ENCODE measurements at regions not wholly inside any gene's neighbourhood (a gene's known extent, or its start where the extent isn't known, plus 50 kb on each side); places are given as distances from the start of the nearest gene placed in this dataset.

DNA sequence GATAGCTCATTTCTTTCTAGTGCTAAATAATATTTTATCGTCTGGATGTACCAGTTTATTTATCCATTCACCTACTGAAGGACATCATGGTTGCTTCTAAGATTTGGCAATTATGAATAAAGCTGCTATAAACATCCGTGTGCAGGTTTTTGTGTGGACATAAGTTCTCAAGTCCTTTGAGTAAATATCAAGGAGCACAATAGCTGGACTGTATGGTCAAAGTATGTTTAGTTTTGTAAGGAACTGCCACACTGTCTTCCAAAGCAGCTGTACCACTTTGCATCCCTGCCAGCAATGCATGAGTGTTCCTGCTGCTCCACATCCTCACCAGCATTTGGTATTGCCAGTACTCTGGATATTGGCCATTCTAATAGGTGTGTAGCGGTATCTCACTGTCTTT, 447.4 kb downstream of the MED13L start:
- TF ChIP-seq, protein P1, sequence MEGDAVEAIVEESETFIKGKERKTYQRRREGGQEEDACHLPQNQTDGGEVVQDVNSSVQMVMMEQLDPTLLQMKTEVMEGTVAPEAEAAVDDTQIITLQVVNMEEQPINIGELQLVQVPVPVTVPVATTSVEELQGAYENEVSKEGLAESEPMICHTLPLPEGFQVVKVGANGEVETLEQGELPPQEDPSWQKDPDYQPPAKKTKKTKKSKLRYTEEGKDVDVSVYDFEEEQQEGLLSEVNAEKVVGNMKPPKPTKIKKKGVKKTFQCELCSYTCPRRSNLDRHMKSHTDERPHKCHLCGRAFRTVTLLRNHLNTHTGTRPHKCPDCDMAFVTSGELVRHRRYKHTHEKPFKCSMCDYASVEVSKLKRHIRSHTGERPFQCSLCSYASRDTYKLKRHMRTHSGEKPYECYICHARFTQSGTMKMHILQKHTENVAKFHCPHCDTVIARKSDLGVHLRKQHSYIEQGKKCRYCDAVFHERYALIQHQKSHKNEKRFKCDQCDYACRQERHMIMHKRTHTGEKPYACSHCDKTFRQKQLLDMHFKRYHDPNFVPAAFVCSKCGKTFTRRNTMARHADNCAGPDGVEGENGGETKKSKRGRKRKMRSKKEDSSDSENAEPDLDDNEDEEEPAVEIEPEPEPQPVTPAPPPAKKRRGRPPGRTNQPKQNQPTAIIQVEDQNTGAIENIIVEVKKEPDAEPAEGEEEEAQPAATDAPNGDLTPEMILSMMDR (conservative IDR thresholded peaks at IDR 0.05): no peak
- no peak for TF ChIP-seq ZFX (IDR thresholded peaks at IDR 0.05)
- H3K27ac ChIP-seq: peak overlapping the region; percentile 81

DNA sequence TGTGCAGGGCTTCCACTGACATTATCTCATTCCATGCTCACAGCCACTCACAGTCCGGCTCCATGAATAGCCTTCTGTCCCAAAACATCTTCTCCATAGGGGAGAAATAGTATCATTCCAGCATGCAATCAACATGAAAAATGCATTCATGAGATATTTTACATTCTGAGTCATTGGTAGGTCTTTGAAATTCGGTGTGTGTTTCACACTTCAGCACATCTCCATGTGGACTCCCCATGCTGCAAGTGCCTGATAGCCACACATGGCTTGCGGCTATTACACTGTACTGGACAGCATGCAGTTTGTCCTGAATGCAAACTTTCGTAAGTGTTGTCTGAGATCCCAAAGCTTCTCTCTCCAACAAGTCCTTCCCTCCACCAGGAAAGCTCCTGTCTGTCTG, 449.3 kb downstream of the MED13L start:
- TF ChIP-seq ZFX (IDR thresholded peaks at IDR 0.05): no peak
- TF ChIP-seq, protein P1 (conservative IDR thresholded peaks at IDR 0.05): no peak
- peak overlapping the region; percentile 86 for H3K27ac ChIP-seq

DNA sequence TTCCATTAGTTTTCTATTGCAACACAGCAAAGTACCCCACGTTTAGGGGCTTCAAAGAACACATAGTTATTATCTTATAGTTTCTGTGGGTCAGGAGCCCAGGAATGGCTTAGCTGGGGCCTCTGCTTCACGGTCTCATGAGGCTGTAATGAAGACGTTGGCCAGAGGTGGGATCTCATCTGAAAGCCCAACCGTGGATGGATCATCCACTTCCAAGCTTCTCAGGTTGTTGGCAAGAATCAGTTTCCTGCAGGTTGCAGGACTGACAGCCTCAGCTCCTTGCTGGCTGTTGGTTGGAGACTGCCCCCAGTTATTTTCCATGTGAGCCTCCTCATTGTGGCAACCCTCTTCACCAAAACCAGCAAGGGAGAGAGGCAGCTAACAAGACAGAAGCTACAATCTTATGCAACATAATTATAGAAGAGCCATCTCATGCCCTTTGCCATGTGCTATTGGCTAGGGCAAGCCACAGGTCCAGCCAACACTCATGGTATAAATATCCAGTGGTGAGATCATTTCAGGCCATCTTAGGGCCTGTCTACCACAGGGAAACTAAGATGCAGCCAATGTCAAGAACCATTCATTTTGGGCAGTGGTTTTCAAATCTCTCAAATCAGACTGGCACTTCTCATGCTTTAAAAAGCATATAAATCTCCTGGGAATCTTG, 452.4 kb downstream of the MED13L start:
- TF ChIP-seq ZFX (IDR thresholded peaks at IDR 0.05): no peak
- TF ChIP-seq, protein P1 (conservative IDR thresholded peaks at IDR 0.05): no peak
- H3K27ac ChIP-seq: no peak overlapping the region

DNA sequence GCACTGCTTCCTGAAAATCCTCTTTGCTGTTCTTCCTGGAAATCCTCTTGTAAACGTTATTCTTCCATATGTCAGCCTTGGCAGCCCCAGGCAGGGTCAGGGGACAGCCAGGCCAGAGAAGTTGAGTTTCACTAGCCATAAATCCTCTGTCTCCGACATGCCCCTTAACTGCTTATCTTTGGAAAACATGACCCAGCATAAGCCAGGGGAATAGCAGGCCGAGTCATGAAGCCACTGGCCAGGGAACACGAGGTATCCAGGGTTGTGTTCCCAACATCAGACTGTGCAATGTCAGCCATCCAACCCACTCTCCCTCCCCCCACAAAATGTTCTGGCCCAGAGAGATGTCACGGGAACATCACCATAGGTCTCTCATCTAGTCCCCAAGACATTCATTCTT, 453.9 kb downstream of the MED13L start:
- H3K27ac ChIP-seq: no peak overlapping the region
- TF ChIP-seq, protein P1 (conservative IDR thresholded peaks at IDR 0.05): no peak
- TF ChIP-seq ZFX (IDR thresholded peaks at IDR 0.05): no peak

DNA sequence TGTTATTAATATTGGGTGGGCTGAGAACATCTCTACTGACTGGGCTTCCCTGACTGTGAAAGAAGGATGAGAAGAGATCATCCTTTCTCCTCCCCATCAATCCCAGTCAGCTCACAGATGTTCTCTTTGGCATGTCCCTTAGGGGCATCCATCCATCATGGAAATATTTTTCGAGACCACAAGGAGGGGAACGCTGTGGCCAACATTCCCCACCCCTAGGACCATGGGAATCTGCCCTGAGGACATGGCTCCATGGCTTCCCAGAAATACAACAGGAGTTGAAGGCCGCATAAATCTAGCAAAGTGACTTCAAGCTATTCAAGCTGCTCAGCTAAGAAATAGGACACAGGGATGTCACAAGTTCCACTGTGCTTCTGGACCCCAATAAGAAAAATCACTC, 456.8 kb downstream of the MED13L start:
- H3K27ac ChIP-seq: no peak overlapping the region
- TF ChIP-seq, protein P1 (conservative IDR thresholded peaks at IDR 0.05): no peak
- no peak for TF ChIP-seq ZFX (IDR thresholded peaks at IDR 0.05)

DNA sequence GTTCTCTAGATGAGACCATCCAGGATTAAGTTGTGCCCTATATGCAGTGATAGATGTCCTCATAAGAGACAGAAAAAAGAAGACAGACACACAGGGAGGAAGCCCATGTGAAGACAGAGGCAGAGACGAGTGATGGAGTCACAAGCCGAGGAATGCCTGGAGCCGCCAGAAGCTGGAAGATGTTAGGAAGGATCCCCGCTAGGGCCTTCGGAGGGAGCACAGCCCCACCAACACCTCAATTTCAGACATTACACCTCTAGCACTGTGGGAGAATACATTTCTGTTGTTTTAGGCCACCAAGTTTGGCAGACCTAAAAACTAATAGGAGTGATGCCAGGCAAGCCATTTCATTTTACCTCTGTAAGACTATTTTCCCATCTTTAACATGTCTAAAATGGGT, 458.5 kb downstream of the MED13L start:
- H3K27ac ChIP-seq: no peak overlapping the region
- TF ChIP-seq ZFX (IDR thresholded peaks at IDR 0.05): no peak
- TF ChIP-seq, protein P1 (conservative IDR thresholded peaks at IDR 0.05): no peak

DNA sequence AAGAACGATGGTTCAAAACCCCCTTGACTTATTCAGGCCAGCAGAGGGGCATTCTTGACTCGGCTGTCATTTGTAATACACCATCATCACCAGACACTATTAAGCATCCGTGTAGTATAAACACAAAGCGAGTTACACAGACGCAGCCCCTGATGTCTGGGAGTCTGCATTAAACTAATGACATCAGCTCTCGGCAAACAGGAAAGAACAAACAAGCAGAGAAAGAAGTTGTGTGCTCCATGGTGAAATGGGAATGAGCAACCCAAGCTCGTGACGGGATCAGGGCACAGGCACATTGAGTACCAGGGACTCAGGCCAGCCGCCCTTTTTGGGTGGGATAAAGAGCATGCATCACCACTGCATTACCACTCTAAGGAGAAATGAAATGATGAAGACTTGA, 460.1 kb downstream of the MED13L start:
- TF ChIP-seq ZFX (IDR thresholded peaks at IDR 0.05): no peak
- TF ChIP-seq, protein P1 (conservative IDR thresholded peaks at IDR 0.05): no peak

More for the DNA sequence above, 460.1 kb downstream of the MED13L start:
- peak overlapping the region; percentile 49; the same call in 1 of the 2 replicates for H3K27ac ChIP-seq

Data from C4-2B (cell line).